ENCODE measurements at regions not wholly inside any gene's neighbourhood (a gene's known extent, or its start where the extent isn't known, plus 50 kb on each side); places are given as distances from the start of the nearest gene placed in this dataset.

DNA sequence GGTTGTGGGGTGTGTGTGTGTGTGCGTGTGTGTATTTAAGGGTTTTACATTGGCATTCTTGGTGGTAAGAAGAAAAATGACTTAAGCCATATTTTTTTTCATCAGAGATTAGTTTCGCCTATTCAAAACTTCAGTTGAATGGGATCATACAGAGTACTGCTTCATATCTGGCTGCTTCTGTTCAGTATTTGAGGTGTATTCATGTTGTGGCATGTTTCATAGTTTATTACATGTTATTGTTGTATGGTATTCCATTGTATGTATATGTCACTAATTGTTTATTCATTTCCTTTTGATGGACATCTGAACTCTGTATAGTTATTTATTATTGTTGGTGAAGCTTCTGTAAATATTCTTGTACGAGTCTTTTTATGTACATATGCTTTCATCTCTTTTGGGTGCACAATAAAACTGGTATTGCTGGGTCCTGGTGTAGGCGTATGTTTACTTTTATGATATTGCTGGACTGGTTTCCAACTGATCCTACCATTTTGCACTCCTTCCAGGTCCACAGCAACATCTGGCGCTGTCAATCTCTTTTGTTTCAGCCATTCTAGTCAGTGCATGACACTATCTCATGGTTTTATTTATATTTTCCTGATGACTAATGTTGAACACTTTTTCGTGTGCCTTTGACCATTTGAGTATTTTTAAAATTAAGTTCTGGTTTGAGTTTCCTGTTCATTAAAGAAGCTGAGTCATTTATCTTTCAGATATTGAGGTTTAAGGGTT is 77.4 kb upstream of the MAF start:
- ChIA-PET CTCF (no interaction called here), POLR2A (no interaction called here)
- DNase-seq = no peak

DNA sequence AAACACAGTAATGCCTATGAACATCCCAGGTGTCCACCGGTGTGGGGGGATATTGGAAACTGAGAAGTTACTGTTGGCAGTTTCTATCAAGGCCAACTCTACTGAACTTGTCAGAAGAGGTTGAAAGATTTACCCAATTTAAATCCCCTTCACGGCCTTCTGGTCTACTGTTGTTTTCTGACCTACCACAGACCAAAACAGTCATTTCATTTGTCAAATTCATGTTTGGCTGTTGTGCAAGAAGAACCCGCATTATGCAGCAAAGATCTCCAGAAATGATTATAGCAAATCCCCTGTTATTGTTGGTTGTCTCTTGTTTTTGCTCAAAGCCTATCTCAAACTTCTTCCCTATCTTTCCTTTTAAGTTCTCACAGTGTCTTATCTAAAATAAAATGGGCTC is 73.1 kb upstream of the MAF start:
- Mint-ChIP-seq H3K9me3 (peaks cover 3% of the 10 kb centered on the region), H3K27ac (no peak overlapping the region), H3K4me1 (no peaks in the 10 kb centered on the region), H3K4me3 (no peak overlapping the region), H3K36me3 (ENCODE audit: low read depth) (no peaks in the 10 kb centered on the region), H3K27me3 (peaks cover 2% of the 10 kb centered on the region)
- ChIA-PET POLR2A (no interaction called here), CTCF (no interaction called here)
- intact Hi-C loops (cut with micrococcal nuclease) = no loop called here
- DNase-seq (no peak), ATAC-seq (ENCODE audit: low read depth) (no peak)
- TF ChIP-seq CTCF (IDR thresholded peaks at IDR 0.05) = no peak

More for the DNA sequence above, 77.4 kb upstream of the MAF start:
- no peaks in the 10 kb centered on the region for H3K27me3 Mint-ChIP-seq
- no peaks in the 10 kb centered on the region for H3K4me1 Mint-ChIP-seq
- TF ChIP-seq CTCF (IDR thresholded peaks at IDR 0.05) = no peak
- no peak overlapping the region for H3K27ac Mint-ChIP-seq
- H3K36me3 Mint-ChIP-seq (ENCODE audit: low read depth) = no peaks in the 10 kb centered on the region
- intact Hi-C loops (cut with micrococcal nuclease) = no loop called here
- peaks cover 2% of the 10 kb centered on the region for H3K9me3 Mint-ChIP-seq
- H3K4me3 Mint-ChIP-seq = no peak overlapping the region
- no peak for ATAC-seq (ENCODE audit: low read depth)

DNA sequence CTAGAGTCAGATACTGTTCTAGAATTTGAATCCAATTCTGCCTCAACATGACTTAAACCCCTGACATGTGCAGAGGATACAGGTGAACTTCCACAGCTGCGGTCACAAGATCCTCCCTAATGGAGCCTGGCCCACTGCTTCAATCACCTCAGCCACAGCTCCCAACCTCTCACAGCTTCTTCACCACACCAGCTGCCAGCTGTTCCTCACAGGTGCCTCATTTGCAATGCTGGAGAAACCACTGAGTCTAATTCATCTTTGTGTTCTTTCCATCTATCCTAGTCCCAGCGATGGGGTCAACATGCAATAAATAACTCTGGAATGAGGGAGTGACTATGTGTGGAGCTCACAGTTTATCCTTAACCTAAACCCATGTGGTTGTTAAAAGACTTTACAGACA is 72.0 kb upstream of the MAF start:
- peaks cover 2% of the 10 kb centered on the region for H3K27me3 Mint-ChIP-seq
- CTCF ChIA-PET = no interaction called here
- DNase-seq (no peak), ATAC-seq (ENCODE audit: low read depth) (no peak)
- no peaks in the 10 kb centered on the region for H3K4me1 Mint-ChIP-seq
- POLR2A ChIA-PET = no interaction called here
- TF ChIP-seq CTCF (IDR thresholded peaks at IDR 0.05) = no peak
- peaks cover 7% of the 10 kb centered on the region for H3K9me3 Mint-ChIP-seq
- no peak overlapping the region for H3K27ac Mint-ChIP-seq
- intact Hi-C loops (cut with micrococcal nuclease) = no loop called here
- no peaks in the 10 kb centered on the region for H3K36me3 Mint-ChIP-seq (ENCODE audit: low read depth)
- no peak overlapping the region for H3K4me3 Mint-ChIP-seq

- peaks cover 7% of the 10 kb centered on the region for H3K9me3 Mint-ChIP-seq
- H3K4me1 Mint-ChIP-seq = no peaks in the 10 kb centered on the region
- H3K27me3 Mint-ChIP-seq = peaks cover 7% of the 10 kb centered on the region
- H3K27ac Mint-ChIP-seq = no peak overlapping the region
- intact Hi-C loops (cut with micrococcal nuclease) = no loop called here
- POLR2A ChIA-PET = no interaction called here
- CTCF ChIA-PET = no interaction called here
- H3K36me3 Mint-ChIP-seq (ENCODE audit: low read depth) = no peaks in the 10 kb centered on the region
- DNase-seq (no peak), ATAC-seq (ENCODE audit: low read depth) (no peak)
- no peak for TF ChIP-seq CTCF (IDR thresholded peaks at IDR 0.05)
- no peak overlapping the region for H3K4me3 Mint-ChIP-seq
Measured at GRCh38 chr16:79668502-79668901, 68.0 kb upstream of the MAF start.

DNA sequence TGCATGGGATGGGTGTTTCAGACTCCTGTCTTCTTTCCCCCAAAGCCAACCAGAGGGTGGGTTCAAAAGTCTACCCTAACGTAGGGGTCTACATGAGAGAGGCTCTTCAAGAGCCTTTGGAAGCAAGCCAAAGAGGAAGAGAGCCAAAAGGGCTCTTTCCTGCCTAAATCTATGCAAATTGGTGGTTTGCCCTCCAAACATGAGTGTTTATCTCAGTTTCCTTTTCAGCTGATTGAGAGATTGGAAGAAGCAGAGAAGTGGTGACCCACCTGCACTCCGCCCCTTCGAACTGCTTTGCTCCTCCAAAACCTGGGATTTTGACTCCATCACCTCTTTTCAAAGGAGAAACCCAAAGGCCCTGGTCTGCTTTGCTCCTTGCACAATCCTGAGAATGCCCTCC is 65.4 kb upstream of the MAF start:
- Mint-ChIP-seq H3K4me3 (no peak overlapping the region), H3K9me3 (peaks cover 7% of the 10 kb centered on the region), H3K36me3 (ENCODE audit: low read depth) (no peaks in the 10 kb centered on the region), H3K4me1 (no peaks in the 10 kb centered on the region), H3K27ac (no peak overlapping the region), H3K27me3 (peaks cover 5% of the 10 kb centered on the region)
- DNase-seq (no peak), ATAC-seq (ENCODE audit: low read depth) (no peak)
- no peak for TF ChIP-seq CTCF (IDR thresholded peaks at IDR 0.05)
- ChIA-PET CTCF (no interaction called here), POLR2A (no interaction called here)
- intact Hi-C loops (cut with micrococcal nuclease) = no loop called here
